GM20000 (cell line): ENCODE measurements at regions not wholly inside any gene's neighbourhood (a gene's known extent, or its start where the extent isn't known, plus 50 kb on each side); places are given as distances from the start of the nearest gene placed in this dataset.

Source experiments
- DNase-seq: peaks from one replicate; pipeline ENCODE4 v3.0.0; 2012; ENCODE audit warnings: low spot score
- TF ChIP-seq, protein P1 (sequence below): IDR thresholded peaks from 2 replicates; pipeline ENCODE4 v1.5.1; 2012; ENCODE audit warnings: mild to moderate bottlenecking, control low read depth; ENCODE audit errors: extremely low read depth, missing control alignments

DNA sequence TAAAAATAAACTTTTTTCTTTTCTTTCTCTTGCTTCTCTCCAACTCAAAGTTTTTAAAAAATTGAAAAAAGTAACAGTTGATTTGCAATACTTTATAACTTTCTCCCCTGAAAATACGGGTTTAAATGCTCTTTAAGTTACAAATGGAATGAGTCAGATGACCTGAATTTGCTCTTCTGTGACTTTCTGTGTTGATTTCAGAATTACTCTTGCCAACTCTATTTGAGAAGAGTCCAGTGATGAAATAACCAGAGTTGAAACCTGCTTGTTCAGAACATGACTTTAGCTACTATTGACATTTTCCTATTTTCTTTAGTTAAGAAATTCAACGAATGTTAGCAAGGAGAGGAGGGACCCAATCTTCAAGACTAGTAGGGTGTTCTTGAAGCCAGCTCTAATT is 146.1 kb upstream of the ZSWIM2 start:
- TF ChIP-seq, protein P1, sequence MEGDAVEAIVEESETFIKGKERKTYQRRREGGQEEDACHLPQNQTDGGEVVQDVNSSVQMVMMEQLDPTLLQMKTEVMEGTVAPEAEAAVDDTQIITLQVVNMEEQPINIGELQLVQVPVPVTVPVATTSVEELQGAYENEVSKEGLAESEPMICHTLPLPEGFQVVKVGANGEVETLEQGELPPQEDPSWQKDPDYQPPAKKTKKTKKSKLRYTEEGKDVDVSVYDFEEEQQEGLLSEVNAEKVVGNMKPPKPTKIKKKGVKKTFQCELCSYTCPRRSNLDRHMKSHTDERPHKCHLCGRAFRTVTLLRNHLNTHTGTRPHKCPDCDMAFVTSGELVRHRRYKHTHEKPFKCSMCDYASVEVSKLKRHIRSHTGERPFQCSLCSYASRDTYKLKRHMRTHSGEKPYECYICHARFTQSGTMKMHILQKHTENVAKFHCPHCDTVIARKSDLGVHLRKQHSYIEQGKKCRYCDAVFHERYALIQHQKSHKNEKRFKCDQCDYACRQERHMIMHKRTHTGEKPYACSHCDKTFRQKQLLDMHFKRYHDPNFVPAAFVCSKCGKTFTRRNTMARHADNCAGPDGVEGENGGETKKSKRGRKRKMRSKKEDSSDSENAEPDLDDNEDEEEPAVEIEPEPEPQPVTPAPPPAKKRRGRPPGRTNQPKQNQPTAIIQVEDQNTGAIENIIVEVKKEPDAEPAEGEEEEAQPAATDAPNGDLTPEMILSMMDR = no peak
- no peak for DNase-seq

GRCh38 chr2:186992597-186992996 is 143.6 kb upstream of the ZSWIM2 start:
- no peak for DNase-seq
- TF ChIP-seq, protein P1 = no peak

GRCh38 chr2:186991766-186992417 is 142.9 kb upstream of the ZSWIM2 start:
- no peak for DNase-seq
- TF ChIP-seq, protein P1 = no peak

DNA sequence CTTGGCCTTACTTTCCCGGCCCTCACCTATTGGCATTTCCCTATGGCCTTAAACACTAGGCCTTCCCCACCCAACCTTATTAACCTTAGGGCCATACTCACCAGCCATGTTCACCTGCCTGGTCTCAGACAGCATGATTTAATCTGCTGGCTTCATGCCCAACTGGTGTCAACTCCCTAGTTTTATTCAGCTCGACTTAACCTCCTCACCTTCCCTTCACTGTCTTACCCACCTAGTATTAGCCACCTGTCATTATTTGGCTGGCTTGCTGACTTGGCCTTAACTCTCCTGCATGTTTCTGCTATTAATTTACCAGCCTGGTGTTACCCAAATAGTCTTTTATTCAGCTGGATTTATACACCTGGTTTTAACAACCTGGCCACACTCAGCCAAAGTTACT is 136.0 kb upstream of the ZSWIM2 start:
- TF ChIP-seq, protein P1 = no peak
- no peak for DNase-seq

GRCh38 chr2:186984481-186984880 is 135.5 kb upstream of the ZSWIM2 start:
- TF ChIP-seq, protein P1 = no peak
- no peak for DNase-seq

- TF ChIP-seq, protein P1 = no peak
- DNase-seq = no peak
Measured at GRCh38 chr2:186980787-186981550, 132.0 kb upstream of the ZSWIM2 start.

- DNase-seq = no peak
- TF ChIP-seq, protein P1 = no peak
Measured at GRCh38 chr2:186980117-186980442, 131.1 kb upstream of the ZSWIM2 start.
